ENCODE measurements at regions not wholly inside any gene's neighbourhood (a gene's known extent, or its start where the extent isn't known, plus 50 kb on each side); places are given as distances from the start of the nearest gene placed in this dataset.
"Not testable (repeated sequence)": the region's sequence is repeated elsewhere in the genome, so short reads cannot be mapped to it uniquely, and the experiment has no call there.

DNA sequence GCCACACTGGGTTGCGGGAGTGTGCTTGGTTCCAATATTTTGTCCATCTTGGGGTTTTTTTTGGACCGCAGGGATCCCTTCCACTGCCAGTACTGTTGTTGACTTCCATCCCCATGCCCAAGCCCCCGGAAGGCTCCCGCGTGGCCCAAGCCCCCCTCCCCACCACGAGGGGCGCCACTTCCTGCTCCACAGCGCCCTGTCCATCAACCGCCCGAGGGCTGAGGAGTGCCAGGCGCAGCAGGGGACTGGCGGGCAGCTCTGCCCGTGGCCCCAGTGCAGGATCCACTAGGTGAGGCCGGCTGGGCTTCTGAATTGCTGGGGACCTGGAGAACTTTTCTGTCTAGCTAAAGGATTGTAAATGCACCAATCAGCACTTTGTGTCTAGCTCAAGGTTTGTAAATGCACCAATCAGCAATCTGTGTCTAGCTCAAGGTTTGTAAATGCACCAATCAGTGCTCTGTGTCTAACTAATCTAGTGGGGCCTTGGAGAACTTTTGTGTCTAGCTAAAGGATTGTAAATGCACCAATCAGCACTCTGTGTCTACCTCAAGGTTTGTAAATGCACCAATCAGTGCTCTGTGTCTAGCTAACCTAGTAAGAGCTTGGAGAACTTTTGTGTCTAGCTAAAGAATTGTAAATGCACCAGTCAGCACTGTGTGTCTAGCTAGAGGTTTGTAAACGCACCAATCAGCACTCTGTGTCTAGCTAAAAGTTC lies 281.3 kb upstream of the CHAC2 start:
- not testable (repeated sequence) for TF ChIP-seq EZH2 (IDR thresholded peaks at IDR 0.05; ENCODE audit: borderline replicate concordance, low read depth, low read length, poor library complexity, severe bottlenecking)
- TF ChIP-seq, protein P1, sequence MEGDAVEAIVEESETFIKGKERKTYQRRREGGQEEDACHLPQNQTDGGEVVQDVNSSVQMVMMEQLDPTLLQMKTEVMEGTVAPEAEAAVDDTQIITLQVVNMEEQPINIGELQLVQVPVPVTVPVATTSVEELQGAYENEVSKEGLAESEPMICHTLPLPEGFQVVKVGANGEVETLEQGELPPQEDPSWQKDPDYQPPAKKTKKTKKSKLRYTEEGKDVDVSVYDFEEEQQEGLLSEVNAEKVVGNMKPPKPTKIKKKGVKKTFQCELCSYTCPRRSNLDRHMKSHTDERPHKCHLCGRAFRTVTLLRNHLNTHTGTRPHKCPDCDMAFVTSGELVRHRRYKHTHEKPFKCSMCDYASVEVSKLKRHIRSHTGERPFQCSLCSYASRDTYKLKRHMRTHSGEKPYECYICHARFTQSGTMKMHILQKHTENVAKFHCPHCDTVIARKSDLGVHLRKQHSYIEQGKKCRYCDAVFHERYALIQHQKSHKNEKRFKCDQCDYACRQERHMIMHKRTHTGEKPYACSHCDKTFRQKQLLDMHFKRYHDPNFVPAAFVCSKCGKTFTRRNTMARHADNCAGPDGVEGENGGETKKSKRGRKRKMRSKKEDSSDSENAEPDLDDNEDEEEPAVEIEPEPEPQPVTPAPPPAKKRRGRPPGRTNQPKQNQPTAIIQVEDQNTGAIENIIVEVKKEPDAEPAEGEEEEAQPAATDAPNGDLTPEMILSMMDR (conservative IDR thresholded peaks at IDR 0.05; ENCODE audit: low read depth, low read length): not testable (repeated sequence)
